Putamen (tissue), 1 donor: ENCODE measurements at regions not wholly inside any gene's neighbourhood (a gene's known extent, or its start where the extent isn't known, plus 50 kb on each side); places are given as distances from the start of the nearest gene placed in this dataset.

ENCODE experiments used
- DNase-seq: peaks from one replicate; pipeline ENCODE4 v3.0.0-alpha.2; 2016; ENCODE audit warnings: low spot score

DNA sequence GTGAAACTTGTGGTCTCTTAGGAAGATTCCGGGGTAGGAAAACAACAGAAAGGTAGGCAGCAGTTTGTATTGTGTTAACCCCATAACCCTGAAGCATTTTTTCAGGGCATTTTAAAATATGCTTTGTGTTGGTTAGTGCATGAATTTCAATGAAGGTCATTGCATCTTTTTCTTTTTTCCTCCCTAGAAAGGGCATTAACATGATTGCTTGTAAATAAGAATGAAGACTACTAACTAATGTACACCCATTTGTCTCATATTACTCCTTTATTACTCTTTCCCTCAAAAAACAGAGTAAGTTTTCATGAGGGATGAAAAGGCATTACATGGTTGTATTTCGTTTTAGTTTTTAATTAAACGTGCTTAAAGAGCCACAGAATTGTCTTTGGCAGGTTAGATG is 141.4 kb downstream of the OGFRL1 start:
- no peak for DNase-seq

- DNase-seq: no peak
These were observed 144.8 kb downstream of the OGFRL1 start for GRCh38 chr6:71433441-71433840.

GRCh38 chr6:71444222-71444621 is 155.6 kb downstream of the OGFRL1 start:
- peak; percentile 4 for DNase-seq

- DNase-seq: no peak
These were observed 157.4 kb downstream of the OGFRL1 start for GRCh38 chr6:71446057-71446456.

DNA sequence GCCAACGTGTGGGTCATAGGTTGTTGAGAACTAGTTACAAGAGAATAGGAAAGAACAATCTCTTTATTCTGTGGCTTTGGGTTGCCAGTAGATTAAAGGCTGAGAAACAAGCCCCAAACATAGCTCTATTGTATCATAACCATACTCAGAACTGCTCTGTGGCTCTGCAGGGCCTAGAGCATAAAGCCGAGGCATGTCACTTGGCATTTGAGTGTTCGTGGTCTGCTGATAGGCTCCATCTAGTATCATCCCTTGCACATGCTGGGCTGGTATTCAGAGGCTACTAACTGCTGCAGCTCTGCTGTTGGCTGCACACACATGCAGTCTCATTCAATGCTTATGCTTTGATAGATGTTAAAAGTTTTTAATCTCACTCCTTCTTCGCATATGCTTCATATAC is 157.9 kb downstream of the OGFRL1 start:
- no peak for DNase-seq

- DNase-seq: no peak
These were observed 164.2 kb downstream of the OGFRL1 start for GRCh38 chr6:71452697-71453370.

DNA sequence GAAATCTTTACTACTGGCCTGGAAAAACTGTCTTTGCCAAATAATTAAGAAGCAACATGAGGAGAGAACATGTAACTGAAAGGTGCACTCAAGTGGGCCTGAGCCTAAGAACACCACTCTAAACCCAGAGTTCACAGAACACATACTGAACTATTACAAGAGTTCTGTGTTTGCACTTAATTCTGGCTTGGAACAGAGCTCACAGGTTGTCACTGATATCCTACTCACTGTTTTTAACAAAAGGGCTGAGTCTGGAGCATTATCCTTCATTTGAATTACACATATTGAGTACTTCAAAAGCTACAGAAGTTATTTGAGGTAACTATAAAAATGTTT is 164.7 kb downstream of the OGFRL1 start:
- DNase-seq: no peak

DNA sequence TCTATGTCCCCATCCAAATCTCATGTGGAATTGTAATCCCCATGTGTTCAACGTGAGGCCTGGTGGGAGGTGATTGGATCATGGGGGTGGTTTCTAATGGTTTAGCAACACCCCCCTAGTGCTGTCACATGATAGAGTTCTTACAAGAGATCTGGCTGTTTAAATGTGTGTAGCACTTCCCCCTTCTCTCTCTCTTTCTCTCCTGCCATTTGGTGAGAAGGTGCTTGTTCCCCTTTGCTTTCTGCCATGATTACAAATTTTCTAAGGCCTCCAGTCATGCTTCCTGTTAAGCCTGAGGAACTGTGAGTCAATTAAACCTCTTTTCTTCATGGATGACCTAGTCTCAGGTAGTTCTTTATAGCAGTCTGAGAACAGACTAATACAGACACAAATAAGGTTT is 165.4 kb downstream of the OGFRL1 start:
- DNase-seq: no peak

- DNase-seq: no peak
These were observed 169.3 kb downstream of the OGFRL1 start for GRCh38 chr6:71457929-71458328.

- DNase-seq: no peak
These were observed 170.6 kb downstream of the OGFRL1 start for GRCh38 chr6:71459162-71459561.

- no peak for DNase-seq
These were observed 172.3 kb downstream of the OGFRL1 start for GRCh38 chr6:71460933-71461332.

DNA sequence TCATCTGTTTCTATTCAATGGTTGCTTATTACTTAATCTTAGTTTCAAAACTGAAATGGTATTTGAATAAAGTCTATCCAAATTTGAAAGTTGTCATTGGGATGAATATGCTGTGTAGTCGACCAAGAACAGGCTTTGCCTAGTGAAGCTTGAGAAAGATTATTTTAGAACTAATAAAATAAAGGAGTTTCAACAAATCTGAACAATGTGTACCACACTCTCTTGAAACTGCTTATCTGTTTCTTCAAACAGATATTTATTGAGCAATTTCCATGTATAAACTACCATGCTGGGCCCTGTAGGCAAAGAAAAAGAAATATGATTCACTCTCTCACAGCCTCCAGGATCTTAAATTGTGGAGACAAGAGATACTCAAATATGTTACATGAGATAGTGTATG is 174.4 kb downstream of the OGFRL1 start:
- DNase-seq: no peak

GRCh38 chr6:71465096-71465495 is 176.5 kb downstream of the OGFRL1 start:
- DNase-seq: no peak

DNA sequence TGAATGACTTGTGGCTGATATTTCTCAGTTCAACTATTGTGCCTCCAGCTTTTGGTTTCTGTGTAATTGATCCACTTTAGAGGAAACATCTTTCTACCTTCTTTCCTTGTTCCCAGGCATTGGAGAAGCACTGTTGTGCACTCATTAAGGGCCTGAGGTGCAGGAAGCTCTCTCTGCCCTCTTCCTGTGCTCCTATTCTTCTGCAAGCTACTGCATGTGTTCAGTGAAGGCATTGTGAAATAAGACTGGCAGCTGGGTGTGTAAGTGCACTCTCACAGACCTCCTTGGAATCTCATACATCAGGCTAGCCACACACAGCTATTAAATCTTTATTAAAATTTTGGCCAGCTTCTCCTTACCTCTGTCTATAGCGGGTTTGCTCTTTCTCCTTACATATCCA is 177.8 kb downstream of the OGFRL1 start:
- no peak for DNase-seq

DNA sequence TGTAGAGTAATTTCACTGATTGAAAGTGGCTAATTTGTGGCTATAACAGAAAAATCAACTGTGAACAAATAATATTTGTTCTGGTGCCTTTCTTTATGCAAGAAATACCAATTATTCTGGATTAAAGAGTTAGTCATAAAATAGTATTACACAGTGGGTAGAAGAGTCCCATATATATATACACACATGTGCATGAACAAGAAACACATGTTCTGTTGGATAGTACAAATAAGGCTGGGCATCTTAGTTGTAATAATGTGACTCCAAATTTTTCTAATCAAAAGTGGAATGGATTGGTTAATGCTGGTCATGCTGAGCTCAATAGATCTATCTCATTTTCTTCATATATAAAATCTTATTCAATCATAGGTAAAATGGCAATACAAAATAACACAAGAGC is 179.4 kb downstream of the OGFRL1 start:
- no peak for DNase-seq

- no peak for DNase-seq
These were observed 180.5 kb downstream of the OGFRL1 start for GRCh38 chr6:71468841-71469700.

GRCh38 chr6:71471718-71472117 is 183.1 kb downstream of the OGFRL1 start:
- DNase-seq: no peak

DNA sequence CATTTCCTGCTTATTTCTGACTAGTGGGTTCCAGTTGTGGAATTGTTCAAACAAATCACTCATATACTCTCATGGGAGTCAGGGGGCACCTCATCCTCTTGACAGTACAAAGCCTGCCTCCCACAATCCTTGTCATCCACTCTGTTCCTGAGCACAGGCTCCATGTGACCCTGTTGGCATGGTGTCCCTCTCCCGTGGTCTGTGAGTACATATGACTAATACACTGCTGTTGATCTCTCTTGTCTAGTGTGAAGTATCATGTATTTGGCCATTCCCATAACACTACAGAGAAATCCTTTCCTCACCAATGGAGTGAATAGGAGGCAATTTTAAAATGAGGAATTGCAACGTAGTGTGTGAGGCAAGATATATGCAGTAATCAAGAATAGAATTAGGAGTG is 185.3 kb downstream of the OGFRL1 start:
- no peak for DNase-seq

- DNase-seq: no peak
These were observed 186.3 kb downstream of the OGFRL1 start for GRCh38 chr6:71474942-71475341.

- DNase-seq: no peak
These were observed 187.8 kb downstream of the OGFRL1 start for GRCh38 chr6:71476371-71476770.

DNA sequence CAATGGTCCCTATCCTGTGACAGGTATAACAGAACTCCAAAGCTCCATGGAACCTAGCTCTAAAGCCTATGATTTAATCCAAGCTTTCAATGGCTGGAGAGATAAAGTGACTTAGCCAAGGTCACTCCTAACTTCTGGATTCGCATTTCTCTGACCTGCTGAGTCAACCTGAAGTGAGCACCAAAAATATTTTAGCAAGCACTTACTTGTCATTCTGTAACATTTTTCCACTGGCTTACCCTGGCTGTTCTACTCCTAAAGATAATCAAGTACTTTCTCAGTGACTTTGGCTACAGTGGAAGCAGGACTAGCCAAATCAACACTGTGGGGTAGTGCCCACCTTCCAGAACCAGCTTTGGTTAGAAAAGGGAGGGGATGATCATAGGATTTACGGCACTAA is 188.3 kb downstream of the OGFRL1 start:
- DNase-seq: no peak

- peak; percentile 30 for DNase-seq
These were observed 190.4 kb downstream of the OGFRL1 start for GRCh38 chr6:71478834-71479541.

DNA sequence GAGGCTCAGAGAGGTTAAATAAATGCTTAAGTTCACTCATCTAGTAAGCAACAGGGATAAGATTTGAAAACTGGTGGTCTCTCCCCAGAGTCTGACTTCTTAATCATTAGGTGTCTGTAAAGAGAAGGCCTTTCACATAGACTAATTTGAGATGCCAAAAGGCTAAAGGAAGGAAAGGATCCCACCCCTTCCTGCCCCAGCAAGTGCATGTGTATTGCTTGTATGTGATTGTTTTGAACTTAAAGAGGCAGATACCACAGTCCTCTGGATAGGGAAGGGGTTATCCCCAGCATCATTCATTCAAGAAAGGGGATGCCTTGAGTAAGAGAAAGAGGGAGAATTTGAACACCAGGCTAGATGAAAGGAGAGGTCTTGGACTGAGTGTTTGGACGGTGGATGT is 192.0 kb downstream of the OGFRL1 start:
- no peak for DNase-seq
